GM23338 (cell line): ENCODE measurements at regions not wholly inside any gene's neighbourhood (a gene's known extent, or its start where the extent isn't known, plus 50 kb on each side); places are given as distances from the start of the nearest gene placed in this dataset.

Experiments
- CREB1 ChIP-seq: fragments of 250-450 bp; sonication (Bioruptor Pico); IDR thresholded peaks from 2 replicates; pipeline ENCODE4 v1.5.0; 2020; ENCODE audit warnings: low read depth, mild to moderate bottlenecking, moderate library complexity
- EZH2 ChIP-seq: fragments of 200-600 bp; sonication (generic); IDR thresholded peaks from one replicate; pipeline ENCODE4 v1.8.0; 2017; ENCODE audit warnings: antibody characterized with exemption, mild to moderate bottlenecking, low read depth; ENCODE audit not compliant: unreplicated experiment
- EZH2phosphoT487 ChIP-seq: fragments of 200-600 bp; sonication (generic); IDR thresholded peaks from one replicate; pipeline ENCODE4 v1.8.1; 2018; ENCODE audit warnings: antibody characterized with exemption; ENCODE audit not compliant: unreplicated experiment
- JUNB ChIP-seq: IDR thresholded peaks from one replicate; pipeline ENCODE4 v1.6.1; 2016; ENCODE audit warnings: antibody characterized with exemption; ENCODE audit not compliant: unreplicated experiment
- POLR2AphosphoS5 ChIP-seq: IDR thresholded peaks from 2 replicates; pipeline ENCODE4 v1.6.1; 2016; ENCODE audit warnings: antibody characterized with exemption, low read depth
- ZNF331 ChIP-seq: fragments of 250-450 bp; sonication (Bioruptor Pico); IDR thresholded peaks from 2 replicates; pipeline ENCODE4 v1.5.0; 2020; ENCODE audit warnings: low read depth, mild to moderate bottlenecking, moderate library complexity
- TF ChIP-seq, protein P1 (sequence below), 2 experiments: fragments of 200-600 bp in 1 of 2; sonication (generic) in 1 of 2; conservative IDR thresholded peaks; 2 replicates each; pipeline versions ENCODE4 v1.5.1 to v1.6.1; 2016 to 2017; ENCODE audit warnings: antibody characterized with exemption in 2 of 2, low read depth in 2 of 2, mild to moderate bottlenecking in 2 of 2, moderate library complexity in 1 of 2
- TF ChIP-seq, protein P2 (sequence below): IDR thresholded peaks from one replicate; pipeline ENCODE4 v1.6.1; 2018; ENCODE audit warnings: antibody characterized with exemption; ENCODE audit not compliant: unreplicated experiment
- TF ChIP-seq, protein P3 (sequence below): IDR thresholded peaks from 2 replicates; pipeline ENCODE4 v1.6.1; 2016; ENCODE audit warnings: antibody characterized with exemption

DNA sequence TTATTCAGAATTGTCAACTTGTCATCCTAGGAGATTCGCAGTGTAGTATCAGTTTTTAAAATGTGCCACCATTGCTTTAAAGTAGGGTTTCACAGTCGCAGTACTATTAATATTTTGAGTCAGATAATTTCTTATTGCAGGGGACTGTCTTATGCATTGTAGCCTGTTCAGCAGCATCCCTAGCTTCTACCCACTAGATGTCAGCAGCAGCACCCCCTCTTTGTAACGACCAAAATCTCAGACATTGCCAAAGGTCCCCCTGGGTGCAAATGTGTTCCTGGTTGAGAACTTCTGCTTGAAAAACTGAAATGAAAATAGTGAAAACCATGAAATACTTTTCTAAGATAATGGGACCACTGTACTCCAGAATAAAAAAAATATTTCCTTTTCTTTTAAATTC is 474.8 kb downstream of the CNTN3 start:
- TF ChIP-seq, protein P1, sequence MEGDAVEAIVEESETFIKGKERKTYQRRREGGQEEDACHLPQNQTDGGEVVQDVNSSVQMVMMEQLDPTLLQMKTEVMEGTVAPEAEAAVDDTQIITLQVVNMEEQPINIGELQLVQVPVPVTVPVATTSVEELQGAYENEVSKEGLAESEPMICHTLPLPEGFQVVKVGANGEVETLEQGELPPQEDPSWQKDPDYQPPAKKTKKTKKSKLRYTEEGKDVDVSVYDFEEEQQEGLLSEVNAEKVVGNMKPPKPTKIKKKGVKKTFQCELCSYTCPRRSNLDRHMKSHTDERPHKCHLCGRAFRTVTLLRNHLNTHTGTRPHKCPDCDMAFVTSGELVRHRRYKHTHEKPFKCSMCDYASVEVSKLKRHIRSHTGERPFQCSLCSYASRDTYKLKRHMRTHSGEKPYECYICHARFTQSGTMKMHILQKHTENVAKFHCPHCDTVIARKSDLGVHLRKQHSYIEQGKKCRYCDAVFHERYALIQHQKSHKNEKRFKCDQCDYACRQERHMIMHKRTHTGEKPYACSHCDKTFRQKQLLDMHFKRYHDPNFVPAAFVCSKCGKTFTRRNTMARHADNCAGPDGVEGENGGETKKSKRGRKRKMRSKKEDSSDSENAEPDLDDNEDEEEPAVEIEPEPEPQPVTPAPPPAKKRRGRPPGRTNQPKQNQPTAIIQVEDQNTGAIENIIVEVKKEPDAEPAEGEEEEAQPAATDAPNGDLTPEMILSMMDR (conservative IDR thresholded peaks at IDR 0.05; ENCODE audit: low read depth in 2 of 2) = peak; percentile 58 to 68
- TF ChIP-seq POLR2AphosphoS5 (no peak), EZH2 (no peak), CREB1 (CRISPR knock-in tag) (no peak), EZH2phosphoT487 (no peak), JUNB (no peak), ZNF331 (no peak)
- TF ChIP-seq, protein P2, sequence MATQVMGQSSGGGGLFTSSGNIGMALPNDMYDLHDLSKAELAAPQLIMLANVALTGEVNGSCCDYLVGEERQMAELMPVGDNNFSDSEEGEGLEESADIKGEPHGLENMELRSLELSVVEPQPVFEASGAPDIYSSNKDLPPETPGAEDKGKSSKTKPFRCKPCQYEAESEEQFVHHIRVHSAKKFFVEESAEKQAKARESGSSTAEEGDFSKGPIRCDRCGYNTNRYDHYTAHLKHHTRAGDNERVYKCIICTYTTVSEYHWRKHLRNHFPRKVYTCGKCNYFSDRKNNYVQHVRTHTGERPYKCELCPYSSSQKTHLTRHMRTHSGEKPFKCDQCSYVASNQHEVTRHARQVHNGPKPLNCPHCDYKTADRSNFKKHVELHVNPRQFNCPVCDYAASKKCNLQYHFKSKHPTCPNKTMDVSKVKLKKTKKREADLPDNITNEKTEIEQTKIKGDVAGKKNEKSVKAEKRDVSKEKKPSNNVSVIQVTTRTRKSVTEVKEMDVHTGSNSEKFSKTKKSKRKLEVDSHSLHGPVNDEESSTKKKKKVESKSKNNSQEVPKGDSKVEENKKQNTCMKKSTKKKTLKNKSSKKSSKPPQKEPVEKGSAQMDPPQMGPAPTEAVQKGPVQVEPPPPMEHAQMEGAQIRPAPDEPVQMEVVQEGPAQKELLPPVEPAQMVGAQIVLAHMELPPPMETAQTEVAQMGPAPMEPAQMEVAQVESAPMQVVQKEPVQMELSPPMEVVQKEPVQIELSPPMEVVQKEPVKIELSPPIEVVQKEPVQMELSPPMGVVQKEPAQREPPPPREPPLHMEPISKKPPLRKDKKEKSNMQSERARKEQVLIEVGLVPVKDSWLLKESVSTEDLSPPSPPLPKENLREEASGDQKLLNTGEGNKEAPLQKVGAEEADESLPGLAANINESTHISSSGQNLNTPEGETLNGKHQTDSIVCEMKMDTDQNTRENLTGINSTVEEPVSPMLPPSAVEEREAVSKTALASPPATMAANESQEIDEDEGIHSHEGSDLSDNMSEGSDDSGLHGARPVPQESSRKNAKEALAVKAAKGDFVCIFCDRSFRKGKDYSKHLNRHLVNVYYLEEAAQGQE = no peak
- TF ChIP-seq, protein P3, sequence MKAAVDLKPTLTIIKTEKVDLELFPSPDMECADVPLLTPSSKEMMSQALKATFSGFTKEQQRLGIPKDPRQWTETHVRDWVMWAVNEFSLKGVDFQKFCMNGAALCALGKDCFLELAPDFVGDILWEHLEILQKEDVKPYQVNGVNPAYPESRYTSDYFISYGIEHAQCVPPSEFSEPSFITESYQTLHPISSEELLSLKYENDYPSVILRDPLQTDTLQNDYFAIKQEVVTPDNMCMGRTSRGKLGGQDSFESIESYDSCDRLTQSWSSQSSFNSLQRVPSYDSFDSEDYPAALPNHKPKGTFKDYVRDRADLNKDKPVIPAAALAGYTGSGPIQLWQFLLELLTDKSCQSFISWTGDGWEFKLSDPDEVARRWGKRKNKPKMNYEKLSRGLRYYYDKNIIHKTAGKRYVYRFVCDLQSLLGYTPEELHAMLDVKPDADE = no peak
